ENCODE measurements at regions not wholly inside any gene's neighbourhood (a gene's known extent, or its start where the extent isn't known, plus 50 kb on each side); places are given as distances from the start of the nearest gene placed in this dataset.

GRCh38 chr5:152883066-152883775 is 478.1 kb upstream of the NMUR2 start:
- DNase-seq (ENCODE audit: low spot score in 2 of 2) = no peak
- intact Hi-C loops (cut with DNase I) = no loop called here
- Histone ChIP-seq H3K27ac (no peak overlapping the region), H3K4me3 (no peak overlapping the region), H3K36me3 (no peaks in the 10 kb centered on the region), H3K9me3 (peaks cover 0 to 10% of the 10 kb centered on the region in 2 donors), H3K4me1 (no peaks in the 10 kb centered on the region), H3K27me3 (no peaks in the 10 kb centered on the region)
- TF ChIP-seq, protein P1, sequence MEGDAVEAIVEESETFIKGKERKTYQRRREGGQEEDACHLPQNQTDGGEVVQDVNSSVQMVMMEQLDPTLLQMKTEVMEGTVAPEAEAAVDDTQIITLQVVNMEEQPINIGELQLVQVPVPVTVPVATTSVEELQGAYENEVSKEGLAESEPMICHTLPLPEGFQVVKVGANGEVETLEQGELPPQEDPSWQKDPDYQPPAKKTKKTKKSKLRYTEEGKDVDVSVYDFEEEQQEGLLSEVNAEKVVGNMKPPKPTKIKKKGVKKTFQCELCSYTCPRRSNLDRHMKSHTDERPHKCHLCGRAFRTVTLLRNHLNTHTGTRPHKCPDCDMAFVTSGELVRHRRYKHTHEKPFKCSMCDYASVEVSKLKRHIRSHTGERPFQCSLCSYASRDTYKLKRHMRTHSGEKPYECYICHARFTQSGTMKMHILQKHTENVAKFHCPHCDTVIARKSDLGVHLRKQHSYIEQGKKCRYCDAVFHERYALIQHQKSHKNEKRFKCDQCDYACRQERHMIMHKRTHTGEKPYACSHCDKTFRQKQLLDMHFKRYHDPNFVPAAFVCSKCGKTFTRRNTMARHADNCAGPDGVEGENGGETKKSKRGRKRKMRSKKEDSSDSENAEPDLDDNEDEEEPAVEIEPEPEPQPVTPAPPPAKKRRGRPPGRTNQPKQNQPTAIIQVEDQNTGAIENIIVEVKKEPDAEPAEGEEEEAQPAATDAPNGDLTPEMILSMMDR (IDR thresholded peaks at IDR 0.05) = no peak

DNA sequence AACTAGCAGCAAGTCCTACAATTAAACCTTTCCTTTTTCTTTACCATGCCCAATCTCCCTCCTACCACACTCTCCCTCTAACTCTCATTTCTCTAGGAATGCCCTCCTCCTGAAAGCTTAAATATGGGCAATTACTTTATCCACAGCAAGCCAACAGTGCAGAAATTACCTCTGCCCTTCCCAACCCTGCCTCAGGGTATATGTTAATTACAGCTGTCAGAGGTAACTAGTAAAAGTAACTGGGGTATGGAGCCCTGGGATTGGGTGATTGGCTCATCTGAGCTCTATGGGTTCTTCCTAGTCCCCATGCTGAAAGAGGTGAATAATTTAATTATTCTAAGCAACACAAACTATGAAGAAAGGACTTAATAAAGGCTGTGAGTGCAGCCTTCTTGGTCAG is 478.9 kb upstream of the NMUR2 start:
- Histone ChIP-seq H3K27me3 (no peaks in the 10 kb centered on the region), H3K4me1 (no peaks in the 10 kb centered on the region), H3K9me3 (peaks cover 0 to 6% of the 10 kb centered on the region in 2 donors), H3K4me3 (no peak overlapping the region), H3K27ac (no peak overlapping the region), H3K36me3 (no peaks in the 10 kb centered on the region)
- intact Hi-C loops (cut with DNase I) = no loop called here
- TF ChIP-seq, protein P1 (IDR thresholded peaks at IDR 0.05) = no peak
- DNase-seq (ENCODE audit: low spot score in 2 of 2) = no peak

DNA sequence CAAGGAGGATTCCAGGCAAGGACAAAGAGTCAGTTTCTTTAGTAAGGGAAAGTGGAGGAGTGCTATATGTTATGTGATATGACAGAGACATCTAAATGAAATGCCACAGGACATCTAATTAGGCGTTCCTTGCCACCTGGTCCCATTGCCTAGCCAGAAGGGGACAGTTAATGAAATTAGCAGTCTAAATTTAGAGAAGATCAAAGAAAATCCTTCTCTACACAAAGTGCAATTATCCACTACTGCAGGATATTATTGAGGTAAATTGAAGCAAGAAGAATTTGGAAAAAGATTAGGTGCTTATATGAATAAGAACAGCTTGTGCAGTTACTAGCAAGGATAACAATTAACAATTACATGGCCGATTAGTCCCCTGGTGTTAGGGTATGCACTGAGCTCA is 495.3 kb upstream of the NMUR2 start:
- no peak for DNase-seq (ENCODE audit: low spot score in 2 of 2)
- Histone ChIP-seq H3K27ac (no peak overlapping the region), H3K27me3 (no peaks in the 10 kb centered on the region), H3K9me3 (no peaks in the 10 kb centered on the region), H3K36me3 (no peaks in the 10 kb centered on the region), H3K4me1 (no peaks in the 10 kb centered on the region), H3K4me3 (no peak overlapping the region)
- intact Hi-C loops (cut with DNase I) = no loop called here
- TF ChIP-seq, protein P1 (IDR thresholded peaks at IDR 0.05) = no peak

- Histone ChIP-seq H3K36me3 (no peaks in the 10 kb centered on the region), H3K4me1 (no peaks in the 10 kb centered on the region), H3K27ac (no peak overlapping the region), H3K27me3 (no peaks in the 10 kb centered on the region), H3K9me3 (no peaks in the 10 kb centered on the region), H3K4me3 (no peak overlapping the region)
- TF ChIP-seq, protein P1 (IDR thresholded peaks at IDR 0.05) = no peak
- intact Hi-C loops (cut with DNase I) = no loop called here
- DNase-seq (ENCODE audit: low spot score in 2 of 2) = no peak
Observed at GRCh38 chr5:152901754-152902153, 496.7 kb upstream of the NMUR2 start.

DNA sequence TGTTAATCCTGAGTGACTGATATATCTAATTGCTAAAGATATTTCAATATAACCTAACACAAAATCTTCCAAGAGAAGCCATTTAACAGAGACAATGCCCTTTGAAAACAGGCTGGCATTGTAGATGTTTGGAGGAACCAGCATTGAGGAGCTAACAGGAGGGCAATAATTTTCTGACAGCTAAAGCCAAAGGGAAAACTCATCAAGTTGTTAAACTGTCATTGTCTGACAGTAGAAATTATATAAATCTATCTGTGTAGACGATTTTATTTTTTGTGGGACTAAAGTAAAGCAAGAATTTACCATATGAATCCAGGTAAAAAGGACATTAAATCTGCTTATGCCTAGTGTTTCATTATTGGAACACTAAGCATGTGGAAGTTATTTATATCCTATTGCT is 500.2 kb upstream of the NMUR2 start:
- H3K27ac ChIP-seq = no peak overlapping the region
- no peaks in the 10 kb centered on the region for H3K4me1 ChIP-seq
- no peaks in the 10 kb centered on the region for H3K9me3 ChIP-seq
- H3K27me3 ChIP-seq = no peaks in the 10 kb centered on the region
- DNase-seq (ENCODE audit: low spot score in 2 of 2) = no peak
- intact Hi-C loops (cut with DNase I) = no loop called here
- no peaks in the 10 kb centered on the region for H3K36me3 ChIP-seq
- TF ChIP-seq, protein P1 (IDR thresholded peaks at IDR 0.05) = no peak
- no peak overlapping the region for H3K4me3 ChIP-seq
